ENCODE measurements at regions not wholly inside any gene's neighbourhood (a gene's known extent, or its start where the extent isn't known, plus 50 kb on each side); places are given as distances from the start of the nearest gene placed in this dataset.

DNA sequence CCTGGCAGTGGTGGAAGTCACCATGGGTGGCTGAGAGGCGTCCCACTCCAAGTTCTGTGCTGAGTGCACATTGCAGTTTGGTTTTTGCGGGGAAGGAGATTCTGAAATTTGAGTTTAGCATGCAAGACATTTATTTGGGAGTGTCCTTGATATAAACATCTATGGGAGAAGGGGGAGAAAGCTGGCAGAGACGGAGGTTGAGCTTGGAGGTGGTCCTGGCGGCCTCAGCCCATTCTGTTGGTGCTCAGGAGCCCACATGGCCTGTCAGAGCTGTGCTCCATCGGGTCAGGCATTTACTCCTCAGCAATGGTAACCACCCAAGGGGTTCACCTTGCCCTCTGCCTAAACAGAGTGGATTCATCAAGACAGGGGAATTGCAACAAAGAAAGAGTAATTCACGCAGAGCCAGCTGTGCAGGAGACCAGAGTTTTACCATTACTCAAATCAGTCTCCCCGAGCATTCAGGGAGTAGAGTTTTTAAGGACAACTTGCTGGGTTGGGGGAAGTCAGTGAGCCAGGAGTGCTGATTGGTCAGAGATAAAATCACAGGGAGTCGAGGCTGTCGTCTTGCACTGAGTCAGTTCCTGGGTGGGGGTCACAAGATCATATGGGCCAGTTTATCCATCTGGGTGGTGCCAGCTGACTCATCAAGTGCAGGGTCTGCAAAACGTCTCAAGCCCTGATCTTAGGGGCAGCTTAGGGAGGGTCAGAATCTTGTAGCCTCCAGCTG, 323.3 kb upstream of the TMEM132C start:
- TF ChIP-seq, protein P1, sequence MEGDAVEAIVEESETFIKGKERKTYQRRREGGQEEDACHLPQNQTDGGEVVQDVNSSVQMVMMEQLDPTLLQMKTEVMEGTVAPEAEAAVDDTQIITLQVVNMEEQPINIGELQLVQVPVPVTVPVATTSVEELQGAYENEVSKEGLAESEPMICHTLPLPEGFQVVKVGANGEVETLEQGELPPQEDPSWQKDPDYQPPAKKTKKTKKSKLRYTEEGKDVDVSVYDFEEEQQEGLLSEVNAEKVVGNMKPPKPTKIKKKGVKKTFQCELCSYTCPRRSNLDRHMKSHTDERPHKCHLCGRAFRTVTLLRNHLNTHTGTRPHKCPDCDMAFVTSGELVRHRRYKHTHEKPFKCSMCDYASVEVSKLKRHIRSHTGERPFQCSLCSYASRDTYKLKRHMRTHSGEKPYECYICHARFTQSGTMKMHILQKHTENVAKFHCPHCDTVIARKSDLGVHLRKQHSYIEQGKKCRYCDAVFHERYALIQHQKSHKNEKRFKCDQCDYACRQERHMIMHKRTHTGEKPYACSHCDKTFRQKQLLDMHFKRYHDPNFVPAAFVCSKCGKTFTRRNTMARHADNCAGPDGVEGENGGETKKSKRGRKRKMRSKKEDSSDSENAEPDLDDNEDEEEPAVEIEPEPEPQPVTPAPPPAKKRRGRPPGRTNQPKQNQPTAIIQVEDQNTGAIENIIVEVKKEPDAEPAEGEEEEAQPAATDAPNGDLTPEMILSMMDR (IDR thresholded peaks at IDR 0.05) = no peak
- TF ChIP-seq POLR2A (IDR thresholded peaks at IDR 0.05) = no peak
